DOHH2 (cell line): ENCODE measurements at regions not wholly inside any gene's neighbourhood (a gene's known extent, or its start where the extent isn't known, plus 50 kb on each side); places are given as distances from the start of the nearest gene placed in this dataset.
A peak's percentile ranks its signal among the peaks of the same experiment; 100 is the strongest.

Experiments
- H3F3A ChIP-seq: fragments of 200-600 bp; sonication (generic), shearing (Covaris generic); 2 replicates; pipeline ENCODE4 v1.6.0; 2016; ENCODE audit warnings: antibody characterized with exemption, mild to moderate bottlenecking; ENCODE audit not compliant: control insufficient read depth, insufficient read depth
- H3K27ac ChIP-seq: fragments of 200-600 bp; sonication (generic); 2 replicates; pipeline ENCODE4 v1.5.1; 2014; ENCODE audit warnings: low read depth, mild to moderate bottlenecking, low read length, moderate library complexity
- H3K27me3 ChIP-seq: fragments of 200-600 bp; sonication (generic); 2 replicates; pipeline ENCODE4 v1.6.1; 2014; ENCODE audit warnings: mild to moderate bottlenecking, low read length, mixed read lengths; ENCODE audit not compliant: control insufficient read depth
- H3K36me3 ChIP-seq: fragments of 200-600 bp; sonication (generic); 2 replicates; pipeline ENCODE4 v1.6.1; 2014; ENCODE audit warnings: mild to moderate bottlenecking, low read length, moderate library complexity, mixed read lengths; ENCODE audit not compliant: control insufficient read depth
- H3K4me1 ChIP-seq: fragments of 200-600 bp; sonication (generic); 2 replicates; pipeline ENCODE4 v1.6.1; 2014; ENCODE audit warnings: mild to moderate bottlenecking, low read length, mixed read lengths; ENCODE audit not compliant: control insufficient read depth
- H3K4me2 ChIP-seq: fragments of 200-600 bp; sonication (generic); 2 replicates; pipeline ENCODE4 v1.6.0; 2014; ENCODE audit warnings: mild to moderate bottlenecking, low read length, moderate library complexity
- H3K4me3 ChIP-seq: fragments of 200-600 bp; sonication (generic); 2 replicates; pipeline ENCODE4 v1.5.1; 2014; ENCODE audit warnings: mild to moderate bottlenecking, low read length, mixed read lengths
- H3K79me2 ChIP-seq: fragments of 200-600 bp; sonication (generic); 2 replicates; pipeline ENCODE4 v1.6.1; 2014; ENCODE audit warnings: mild to moderate bottlenecking, low read length, mixed read lengths; ENCODE audit not compliant: control insufficient read depth
- H3K9me2 ChIP-seq: fragments of 200-600 bp; sonication (generic); replicated peaks from 2 replicates; pipeline ENCODE4 v1.6.1; 2014; ENCODE audit warnings: mild to moderate bottlenecking, low read length, mixed read lengths; ENCODE audit not compliant: control insufficient read depth
- H3K9me3 ChIP-seq: fragments of 200-600 bp; sonication (generic); 2 replicates; pipeline ENCODE4 v1.6.1; 2014; ENCODE audit warnings: antibody characterized with exemption, low read length, mixed read lengths; ENCODE audit not compliant: control insufficient read depth, insufficient read depth
- H4K20me1 ChIP-seq: fragments of 200-600 bp; sonication (generic); 2 replicates; pipeline ENCODE4 v1.6.0; 2014; ENCODE audit warnings: low read depth, mild to moderate bottlenecking, antibody characterized with exemption, low read length, moderate library complexity; ENCODE audit not compliant: control insufficient read depth, insufficient read depth
- EZH2phosphoT487 ChIP-seq: fragments of 200-600 bp; sonication (generic); IDR thresholded peaks from 2 replicates; pipeline ENCODE4 v1.6.1; 2017; ENCODE audit warnings: borderline replicate concordance, mild to moderate bottlenecking, antibody characterized with exemption, low read length, moderate library complexity, mixed read lengths
- TF ChIP-seq, protein P1 (sequence below): fragments of 200-600 bp; sonication (generic); IDR thresholded peaks from one replicate; pipeline ENCODE4 v1.5.1; 2014; ENCODE audit warnings: antibody characterized with exemption, mild to moderate bottlenecking, low read depth, low read length; ENCODE audit not compliant: poor library complexity, severe bottlenecking

DNA sequence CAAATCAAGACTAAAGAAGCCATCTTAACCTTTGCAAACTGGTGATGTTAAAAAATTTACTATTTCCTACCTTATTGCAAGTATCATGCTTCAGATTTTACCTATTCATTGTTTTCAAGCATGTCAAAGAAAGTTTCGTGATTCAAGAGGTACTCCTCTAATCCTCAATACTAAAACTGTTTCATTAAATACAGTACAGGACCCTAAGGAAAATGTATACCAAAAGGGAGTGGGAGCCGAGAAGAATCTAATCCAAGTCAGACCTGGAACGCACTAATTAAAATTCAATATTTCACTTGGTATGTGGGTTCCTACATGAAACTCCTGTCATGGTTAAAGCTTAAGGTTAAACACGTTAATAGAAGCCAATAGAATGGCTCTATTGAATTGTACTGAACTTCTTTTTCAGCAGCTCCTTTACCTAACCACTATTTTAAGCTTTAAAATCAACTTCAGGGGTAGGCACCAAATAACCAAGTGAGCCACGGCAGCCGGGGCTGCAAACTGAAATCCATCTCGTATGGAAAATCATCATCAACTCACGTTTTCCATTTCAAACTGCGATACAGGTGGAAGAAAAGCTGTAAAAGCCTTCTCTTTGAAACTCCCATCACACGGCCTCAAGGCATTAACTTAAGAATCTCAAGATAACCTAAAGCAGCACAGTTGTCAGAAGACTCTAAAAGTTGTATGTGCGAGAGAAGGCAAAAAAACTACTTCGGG lies 188.8 kb downstream of the ZEB2 start:
- peak overlapping the region; percentile 82 for H3K27ac ChIP-seq
- peaks cover 57% of the 10 kb centered on the region for H3K79me2 ChIP-seq

DNA sequence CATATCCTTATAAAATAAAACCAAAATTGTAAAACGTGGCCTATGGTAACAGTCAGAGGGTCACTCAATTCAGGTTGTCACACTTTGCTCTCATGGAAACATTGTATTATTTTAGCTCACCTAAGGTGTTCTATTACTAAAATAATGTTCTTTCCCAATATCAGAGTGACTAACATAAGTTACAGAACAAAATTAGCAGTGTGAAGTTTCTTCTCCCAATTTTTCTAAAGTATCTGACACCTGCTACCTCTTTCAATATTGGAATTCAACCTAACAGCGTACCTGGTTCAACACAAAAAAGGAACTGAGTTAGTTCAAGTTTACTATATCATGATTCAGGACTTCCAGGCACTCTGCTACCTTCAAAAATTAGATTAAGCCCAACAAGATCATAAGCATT lies 190.4 kb downstream of the ZEB2 start:
- Histone ChIP-seq H3F3A (peaks cover 9% of the 10 kb centered on the region), H3K36me3 (peaks cover 23% of the 10 kb centered on the region), H3K27ac (no peak overlapping the region), H3K4me1 (peaks cover 73% of the 10 kb centered on the region), H4K20me1 (no peaks in the 10 kb centered on the region), H3K4me3 (peak overlapping the region; percentile 83), H3K9me3 (no peaks in the 10 kb centered on the region), H3K79me2 (peaks cover 73% of the 10 kb centered on the region), H3K4me2 (peak overlapping the region; percentile 86), H3K27me3 (no peaks in the 10 kb centered on the region), H3K9me2 (no peaks in the 10 kb centered on the region)
- TF ChIP-seq, protein P1, sequence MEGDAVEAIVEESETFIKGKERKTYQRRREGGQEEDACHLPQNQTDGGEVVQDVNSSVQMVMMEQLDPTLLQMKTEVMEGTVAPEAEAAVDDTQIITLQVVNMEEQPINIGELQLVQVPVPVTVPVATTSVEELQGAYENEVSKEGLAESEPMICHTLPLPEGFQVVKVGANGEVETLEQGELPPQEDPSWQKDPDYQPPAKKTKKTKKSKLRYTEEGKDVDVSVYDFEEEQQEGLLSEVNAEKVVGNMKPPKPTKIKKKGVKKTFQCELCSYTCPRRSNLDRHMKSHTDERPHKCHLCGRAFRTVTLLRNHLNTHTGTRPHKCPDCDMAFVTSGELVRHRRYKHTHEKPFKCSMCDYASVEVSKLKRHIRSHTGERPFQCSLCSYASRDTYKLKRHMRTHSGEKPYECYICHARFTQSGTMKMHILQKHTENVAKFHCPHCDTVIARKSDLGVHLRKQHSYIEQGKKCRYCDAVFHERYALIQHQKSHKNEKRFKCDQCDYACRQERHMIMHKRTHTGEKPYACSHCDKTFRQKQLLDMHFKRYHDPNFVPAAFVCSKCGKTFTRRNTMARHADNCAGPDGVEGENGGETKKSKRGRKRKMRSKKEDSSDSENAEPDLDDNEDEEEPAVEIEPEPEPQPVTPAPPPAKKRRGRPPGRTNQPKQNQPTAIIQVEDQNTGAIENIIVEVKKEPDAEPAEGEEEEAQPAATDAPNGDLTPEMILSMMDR = no peak
- no peak for TF ChIP-seq EZH2phosphoT487

More for the DNA sequence above, 188.8 kb downstream of the ZEB2 start:
- 0 out of 2 replicates have a peak, but pooled peaks cover 5% of the 10 kb centered on the region for H3F3A ChIP-seq
- peak overlapping the region; percentile 86 for H3K4me2 ChIP-seq
- peak overlapping the region; percentile 83 for H3K4me3 ChIP-seq
- H3K4me1 ChIP-seq = peaks cover 57% of the 10 kb centered on the region
- TF ChIP-seq, protein P1 = no peak
- TF ChIP-seq EZH2phosphoT487 = no peak
- H3K36me3 ChIP-seq = peaks cover 19% of the 10 kb centered on the region
- H4K20me1 ChIP-seq = no peaks in the 10 kb centered on the region
- H3K27me3 ChIP-seq = no peaks in the 10 kb centered on the region
- no peaks in the 10 kb centered on the region for H3K9me3 ChIP-seq
- H3K9me2 ChIP-seq = no peaks in the 10 kb centered on the region

DNA sequence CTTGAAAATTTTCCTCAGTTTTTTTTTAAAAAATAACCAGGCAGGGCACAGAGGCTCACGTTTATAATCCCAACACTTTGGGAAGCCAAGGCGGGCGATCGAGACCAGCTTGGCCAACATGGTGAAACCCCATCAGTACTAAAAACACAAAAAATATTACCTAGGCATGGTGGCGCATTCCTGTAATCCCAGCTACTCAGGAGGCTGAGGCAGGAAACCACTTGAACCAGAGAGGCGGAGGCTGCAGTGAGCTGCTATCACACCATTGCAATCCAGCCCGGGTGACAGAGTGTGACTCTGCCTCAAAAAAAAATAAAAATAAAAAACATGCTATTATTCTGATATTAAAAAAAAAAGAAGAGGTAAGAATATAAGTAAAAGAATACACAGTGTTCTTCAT lies 191.0 kb downstream of the ZEB2 start:
- no peak overlapping the region for H3K4me2 ChIP-seq
- H3K9me2 ChIP-seq = no peaks in the 10 kb centered on the region
- peaks cover 79% of the 10 kb centered on the region for H3K79me2 ChIP-seq
- peaks cover 28% of the 10 kb centered on the region for H3K36me3 ChIP-seq
- H3K27ac ChIP-seq = no peak overlapping the region
- peaks cover 77% of the 10 kb centered on the region for H3K4me1 ChIP-seq
- no peaks in the 10 kb centered on the region for H3K27me3 ChIP-seq
- TF ChIP-seq, protein P1 = no peak
- no peaks in the 10 kb centered on the region for H3K9me3 ChIP-seq
- H4K20me1 ChIP-seq = no peaks in the 10 kb centered on the region
- H3K4me3 ChIP-seq = no peak overlapping the region
- H3F3A ChIP-seq = peaks cover 14% of the 10 kb centered on the region
